Parathyroid adenoma (tissue), 2 donors: ENCODE measurements at regions not wholly inside any gene's neighbourhood (a gene's known extent, or its start where the extent isn't known, plus 50 kb on each side); places are given as distances from the start of the nearest gene placed in this dataset.
"Not testable (repeated sequence)": the region's sequence is repeated elsewhere in the genome, so short reads cannot be mapped to it uniquely, and the experiment has no call there.

Experiments
- H2AFZ ChIP-seq: fragments of 300-600 bp; sonication (generic); one replicate; pipeline ENCODE4 v1.7.0; 2017; ENCODE audit warnings: antibody characterized with exemption, mild to moderate bottlenecking
- H3K27ac ChIP-seq: fragments of 300-600 bp; sonication (generic); one replicate; pipeline ENCODE4 v1.7.0; 2017
- H3K27me3 ChIP-seq: fragments of 300-600 bp; sonication (generic); one replicate; pipeline ENCODE4 v1.7.0; 2017; ENCODE audit warnings: low read length; ENCODE audit not compliant: control insufficient read depth, insufficient read depth
- H3K36me3 ChIP-seq: fragments of 300-600 bp; sonication (generic); one replicate; pipeline ENCODE4 v1.7.0; 2017; ENCODE audit warnings: low read length; ENCODE audit not compliant: control insufficient read depth, insufficient read depth
- H3K4me1 ChIP-seq: fragments of 300-600 bp; sonication (generic); one replicate; pipeline ENCODE4 v1.7.0; 2017; ENCODE audit warnings: control low read depth
- H3K4me2 ChIP-seq: fragments of 300-600 bp; sonication (generic); one replicate; pipeline ENCODE4 v1.7.0; 2017; ENCODE audit warnings: low read length
- H3K4me3 ChIP-seq: fragments of 300-600 bp; sonication (generic); one replicate; pipeline ENCODE4 v1.7.0; 2017; ENCODE audit warnings: low read depth, low read length
- H3K79me2 ChIP-seq: fragments of 300-600 bp; sonication (generic); one replicate; pipeline ENCODE4 v1.7.0; 2017; ENCODE audit warnings: control low read depth
- H3K9ac ChIP-seq: fragments of 300-600 bp; sonication (generic); one replicate; pipeline ENCODE4 v1.7.0; 2017; ENCODE audit warnings: mild to moderate bottlenecking
- H3K9me3 ChIP-seq: fragments of 300-600 bp; sonication (generic); one replicate; pipeline ENCODE4 v1.7.0; 2017; ENCODE audit warnings: low read length; ENCODE audit not compliant: control insufficient read depth
- TF ChIP-seq, protein P1 (sequence below): fragments of 300-600 bp; sonication (generic); IDR thresholded peaks from one replicate; pipeline ENCODE4 v1.7.0; 2017; ENCODE audit warnings: antibody characterized with exemption, mild to moderate bottlenecking
- donor health status: primary hyperparathyroidism.

DNA sequence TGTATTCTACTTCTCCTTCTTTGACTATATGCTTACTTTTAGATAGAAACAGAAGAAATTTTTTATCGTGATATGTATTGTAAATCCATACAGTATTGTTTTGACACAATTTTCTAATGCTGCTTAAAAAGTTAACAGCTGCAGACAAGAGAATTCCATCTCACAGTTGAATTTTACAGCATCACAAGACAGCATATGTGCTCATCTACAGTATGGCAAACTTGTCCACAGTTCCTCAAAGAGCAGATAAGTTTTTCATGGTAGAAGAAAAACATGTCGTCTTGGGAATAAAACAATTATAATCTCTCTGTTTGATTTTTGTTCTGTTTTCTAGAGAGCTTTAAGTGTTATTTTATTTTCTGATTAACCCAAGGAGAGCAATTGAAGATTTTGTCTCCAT, 438.5 kb upstream of the NUDT12 start:
- no peaks in the 10 kb centered on the region for H3K4me1 ChIP-seq
- TF ChIP-seq, protein P1, sequence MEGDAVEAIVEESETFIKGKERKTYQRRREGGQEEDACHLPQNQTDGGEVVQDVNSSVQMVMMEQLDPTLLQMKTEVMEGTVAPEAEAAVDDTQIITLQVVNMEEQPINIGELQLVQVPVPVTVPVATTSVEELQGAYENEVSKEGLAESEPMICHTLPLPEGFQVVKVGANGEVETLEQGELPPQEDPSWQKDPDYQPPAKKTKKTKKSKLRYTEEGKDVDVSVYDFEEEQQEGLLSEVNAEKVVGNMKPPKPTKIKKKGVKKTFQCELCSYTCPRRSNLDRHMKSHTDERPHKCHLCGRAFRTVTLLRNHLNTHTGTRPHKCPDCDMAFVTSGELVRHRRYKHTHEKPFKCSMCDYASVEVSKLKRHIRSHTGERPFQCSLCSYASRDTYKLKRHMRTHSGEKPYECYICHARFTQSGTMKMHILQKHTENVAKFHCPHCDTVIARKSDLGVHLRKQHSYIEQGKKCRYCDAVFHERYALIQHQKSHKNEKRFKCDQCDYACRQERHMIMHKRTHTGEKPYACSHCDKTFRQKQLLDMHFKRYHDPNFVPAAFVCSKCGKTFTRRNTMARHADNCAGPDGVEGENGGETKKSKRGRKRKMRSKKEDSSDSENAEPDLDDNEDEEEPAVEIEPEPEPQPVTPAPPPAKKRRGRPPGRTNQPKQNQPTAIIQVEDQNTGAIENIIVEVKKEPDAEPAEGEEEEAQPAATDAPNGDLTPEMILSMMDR, result no peak
- no peaks in the 10 kb centered on the region for H3K27me3 ChIP-seq
- H3K79me2 ChIP-seq, result no peaks in the 10 kb centered on the region
- H3K36me3 ChIP-seq, result no peaks in the 10 kb centered on the region
- no peak overlapping the region for H3K4me3 ChIP-seq
- no peak overlapping the region for H3K4me2 ChIP-seq
- H2AFZ ChIP-seq, result no peak overlapping the region
- no peaks in the 10 kb centered on the region for H3K9me3 ChIP-seq
- no peak overlapping the region for H3K27ac ChIP-seq
- H3K9ac ChIP-seq, result no peak overlapping the region

DNA sequence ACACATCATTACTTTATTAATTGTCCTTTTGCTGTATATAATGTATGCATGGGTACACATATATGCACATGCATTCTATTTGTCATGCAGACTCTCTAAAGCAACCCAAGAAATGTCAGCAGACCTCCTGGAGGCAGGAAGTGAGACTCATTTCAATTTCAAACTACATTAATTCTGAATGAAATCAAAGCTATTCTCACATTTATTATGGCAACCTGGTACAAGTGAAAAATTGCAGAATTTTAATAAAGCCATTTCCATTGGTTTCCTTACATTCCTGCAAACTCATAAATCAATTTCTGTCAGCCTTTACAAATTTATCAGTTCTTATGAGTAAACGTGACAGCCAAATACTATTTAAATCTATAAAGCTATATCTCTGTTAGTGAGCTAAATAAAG, 430.4 kb upstream of the NUDT12 start:
- H3K36me3 ChIP-seq, result no peaks in the 10 kb centered on the region
- no peaks in the 10 kb centered on the region for H3K9me3 ChIP-seq
- H3K4me3 ChIP-seq, result no peak overlapping the region
- H3K4me2 ChIP-seq, result no peak overlapping the region
- TF ChIP-seq, protein P1, result no peak
- no peak overlapping the region for H3K27ac ChIP-seq
- H3K4me1 ChIP-seq, result no peaks in the 10 kb centered on the region
- no peak overlapping the region for H2AFZ ChIP-seq
- no peaks in the 10 kb centered on the region for H3K27me3 ChIP-seq
- no peaks in the 10 kb centered on the region for H3K79me2 ChIP-seq
- H3K9ac ChIP-seq, result no peak overlapping the region

DNA sequence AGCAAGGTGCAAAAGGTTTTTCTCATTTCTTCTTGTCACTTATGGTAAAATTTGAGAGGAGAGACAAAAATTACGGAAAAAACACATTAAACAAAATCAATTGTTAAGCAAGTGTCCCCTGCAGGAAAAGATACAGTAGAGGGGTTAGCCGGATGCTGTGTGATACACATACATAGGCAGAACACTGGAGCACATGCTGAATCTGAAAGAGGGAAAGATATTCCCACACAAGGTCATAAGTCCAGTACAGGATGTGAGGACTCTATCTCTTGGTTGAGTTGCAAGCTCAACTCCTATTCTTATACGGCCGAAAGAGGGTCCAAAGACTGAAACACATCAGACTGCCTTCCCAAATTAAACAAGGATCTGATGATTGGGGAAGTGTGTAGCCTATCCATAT, 427.5 kb upstream of the NUDT12 start:
- no peaks in the 10 kb centered on the region for H3K79me2 ChIP-seq
- no peaks in the 10 kb centered on the region for H3K36me3 ChIP-seq
- H3K4me1 ChIP-seq, result no peaks in the 10 kb centered on the region
- H3K9ac ChIP-seq, result no peak overlapping the region
- H3K4me2 ChIP-seq, result no peak overlapping the region
- no peak overlapping the region for H3K27ac ChIP-seq
- H3K9me3 ChIP-seq, result no peaks in the 10 kb centered on the region
- H3K27me3 ChIP-seq, result no peaks in the 10 kb centered on the region
- H3K4me3 ChIP-seq, result no peak overlapping the region
- no peak overlapping the region for H2AFZ ChIP-seq
- TF ChIP-seq, protein P1, result no peak

DNA sequence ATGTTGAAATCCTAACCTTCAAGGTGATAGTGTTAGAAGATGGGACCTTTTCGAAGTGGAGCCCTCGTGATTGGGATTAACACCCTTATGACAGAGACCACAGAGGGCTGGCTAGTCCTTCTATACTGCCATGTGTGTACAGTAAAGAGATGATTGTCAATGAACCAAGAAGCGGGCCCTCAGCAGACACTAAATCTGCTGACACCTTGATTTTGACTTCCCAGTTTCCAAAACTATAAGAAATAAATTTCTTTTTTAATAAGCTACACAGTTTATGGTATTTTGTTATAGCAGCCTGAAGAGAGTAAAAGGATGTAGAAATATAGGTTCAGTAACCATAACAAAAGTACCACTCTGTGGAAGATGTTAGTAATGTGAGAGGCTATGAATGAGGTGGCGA, 419.0 kb upstream of the NUDT12 start:
- TF ChIP-seq, protein P1, result no peak
- Histone ChIP-seq H3K36me3 (no peaks in the 10 kb centered on the region), H3K27ac (no peak overlapping the region), H3K9me3 (no peaks in the 10 kb centered on the region), H3K4me3 (no peak overlapping the region), H3K27me3 (no peaks in the 10 kb centered on the region), H3K4me2 (no peak overlapping the region), H3K9ac (no peak overlapping the region), H2AFZ (no peak overlapping the region), H3K79me2 (no peaks in the 10 kb centered on the region), H3K4me1 (no peaks in the 10 kb centered on the region)

DNA sequence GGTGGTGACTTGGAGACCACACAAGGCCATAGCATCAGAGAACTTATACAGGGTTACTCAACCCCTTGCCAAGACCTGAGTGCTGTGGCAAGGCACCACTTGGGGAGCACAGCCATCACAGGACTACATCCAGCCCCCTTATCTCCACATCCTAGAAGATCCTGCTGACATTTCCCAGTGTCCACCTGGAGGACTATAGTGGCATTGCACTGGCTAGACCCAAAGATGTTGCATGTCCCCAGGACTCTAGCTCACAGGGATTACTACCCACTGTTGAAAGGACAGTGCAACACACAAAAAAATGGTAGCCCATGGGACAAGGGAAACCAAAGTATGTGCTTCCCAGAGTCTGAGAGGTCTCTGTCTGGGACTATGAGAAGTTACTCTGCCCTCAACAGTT, 411.1 kb upstream of the NUDT12 start:
- Histone ChIP-seq H3K9me3 (no peaks in the 10 kb centered on the region), H3K79me2 (no peaks in the 10 kb centered on the region), H2AFZ (no peak overlapping the region), H3K4me2 (no peak overlapping the region), H3K36me3 (no peaks in the 10 kb centered on the region), H3K27ac (no peak overlapping the region), H3K27me3 (no peaks in the 10 kb centered on the region), H3K9ac (no peak overlapping the region), H3K4me3 (no peak overlapping the region), H3K4me1 (no peaks in the 10 kb centered on the region)
- TF ChIP-seq, protein P1, result no peak

DNA sequence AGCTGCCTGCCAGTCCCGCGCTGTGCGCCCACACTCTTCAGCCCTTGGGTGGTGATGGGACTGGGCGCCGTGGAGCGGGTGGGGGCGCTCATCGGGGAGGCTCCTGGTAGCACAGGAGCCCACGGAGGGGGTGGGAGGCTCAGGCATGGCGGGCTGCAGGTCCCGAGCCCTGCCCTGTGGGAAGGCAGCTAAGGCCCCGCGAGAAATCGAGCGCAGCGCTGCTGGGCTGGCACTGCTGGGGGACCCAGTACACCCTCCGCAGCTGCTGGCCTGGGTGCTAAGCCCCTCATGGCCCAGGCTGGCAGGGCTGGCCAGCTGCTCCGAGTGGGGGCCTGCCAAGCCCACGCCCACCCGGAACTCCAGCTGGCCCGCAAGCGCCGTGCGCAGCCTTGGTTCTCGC, 403.7 kb upstream of the NUDT12 start:
- not testable (repeated sequence) for H3K9ac ChIP-seq, H3K27me3 ChIP-seq, H3K79me2 ChIP-seq, H3K4me3 ChIP-seq, H3K4me2 ChIP-seq, H3K4me1 ChIP-seq, H3K36me3 ChIP-seq, H3K9me3 ChIP-seq, H3K27ac ChIP-seq, H2AFZ ChIP-seq
